IMR-90 (cell line): ENCODE measurements at regions not wholly inside any gene's neighbourhood (a gene's known extent, or its start where the extent isn't known, plus 50 kb on each side); places are given as distances from the start of the nearest gene placed in this dataset.

Source experiments
- ATAC-seq: fragments of 200-7000 bp; cut with Tn5 transposase; 2 replicates; pipeline ENCODE4 v1.9.1; 2020; ENCODE audit warnings: low read depth, mild to moderate bottlenecking, moderate library complexity
- BruUV-seq: library from RNA; stranded (reverse); fragments of 400-500 nt; replicated peaks from 2 replicates; lab custom pipeline; 2021; lab: Mats Ljungman, UMichigan
- CTCF ChIA-PET: fragments of 300-600 bp; formaldehyde crosslinking; extraction: SDS; loops from one replicate; lab custom pipeline; 2021; ENCODE audit warnings: antibody characterized with exemption; lab: Yijun Ruan, JAX
- POLR2A ChIA-PET: fragments of 300-600 bp; sonication (Branson Sonifier 250); formaldehyde crosslinking; loops from one replicate; lab custom pipeline; 2022; ENCODE audit warnings: antibody characterized with exemption; ENCODE audit not compliant: unreplicated experiment; lab: Charles Lee
- DNase-seq: peaks from one replicate; pipeline ENCODE4 v3.0.0; 2013
- H2AFZ ChIP-seq: replicated peaks from 2 replicates; pipeline ENCODE3; 2013; ENCODE audit warnings: low read length, mild to moderate bottlenecking; ENCODE audit not compliant: poor library complexity
- H2AK5ac ChIP-seq: 2 replicates; pipeline ENCODE4 v1.6.1; 2013; ENCODE audit warnings: low read depth, low read length, inconsistent platforms
- H2AK9ac ChIP-seq: replicated peaks from 2 replicates; pipeline ENCODE3; 2013; ENCODE audit warnings: mild to moderate bottlenecking, low read depth, low read length, moderate library complexity; ENCODE audit not compliant: poor library complexity
- H2BK120ac ChIP-seq: 2 replicates; pipeline ENCODE4 v1.6.1; 2013; ENCODE audit warnings: low read depth, low read length, inconsistent platforms
- H2BK15ac ChIP-seq: 3 replicates; pipeline ENCODE4 v1.6.1; 2013; ENCODE audit warnings: low read depth, low read length, inconsistent platforms
- H2BK20ac ChIP-seq: 2 replicates; pipeline ENCODE4 v1.6.1; 2013; ENCODE audit warnings: low read depth, mild to moderate bottlenecking, inconsistent platforms, low read length, moderate library complexity
- H2BK5ac ChIP-seq: 2 replicates; pipeline ENCODE4 v1.6.1; 2013; ENCODE audit warnings: mild to moderate bottlenecking, low read depth, low read length, inconsistent platforms; ENCODE audit not compliant: poor library complexity, severe bottlenecking
- H3K14ac ChIP-seq: replicated peaks from 2 replicates; pipeline ENCODE4 v1.6.1; 2013; ENCODE audit warnings: low read depth, low read length, inconsistent platforms
- H3K18ac ChIP-seq: 2 replicates; pipeline ENCODE4 v1.6.1; 2013; ENCODE audit warnings: low read depth, low read length, control low read depth
- H3K23ac ChIP-seq: 2 replicates; pipeline ENCODE4 v1.6.1; 2013; ENCODE audit warnings: low read depth, low read length, inconsistent platforms
- H3K27ac ChIP-seq: 2 replicates; pipeline ENCODE4 v1.5.1; 2013; ENCODE audit warnings: mild to moderate bottlenecking, control low read depth, low read length; ENCODE audit not compliant: insufficient read depth
- H3K27me3 ChIP-seq: 2 replicates; pipeline ENCODE4 v1.6.1; 2013; ENCODE audit warnings: low read length; ENCODE audit not compliant: control insufficient read depth, insufficient read depth
- H3K36me3 ChIP-seq: 2 replicates; pipeline ENCODE4 v1.6.1; 2013; ENCODE audit warnings: low read length, mixed read lengths; ENCODE audit not compliant: control insufficient read depth, insufficient read depth
- H3K4ac ChIP-seq: 2 replicates; pipeline ENCODE4 v1.6.1; 2013; ENCODE audit warnings: low read depth, low read length, inconsistent platforms
- H3K4me1 ChIP-seq: 2 replicates; pipeline ENCODE4 v1.6.1; 2013; ENCODE audit warnings: low read length, mixed read lengths; ENCODE audit not compliant: control insufficient read depth, insufficient read depth
- H3K4me2 ChIP-seq: 2 replicates; pipeline ENCODE4 v1.6.1; 2013; ENCODE audit warnings: low read depth, mild to moderate bottlenecking, control low read depth, low read length, moderate library complexity
- H3K4me3 ChIP-seq: 2 replicates; pipeline ENCODE4 v1.5.1; 2013; ENCODE audit warnings: low read depth, mild to moderate bottlenecking, control low read depth, low read length, moderate library complexity; ENCODE audit not compliant: insufficient read depth
- H3K56ac ChIP-seq: 2 replicates; pipeline ENCODE4 v1.6.1; 2013; ENCODE audit warnings: low read length, inconsistent platforms; ENCODE audit not compliant: insufficient read depth; ENCODE audit errors: extremely low read depth
- H3K79me1 ChIP-seq, 2 experiments: 2 replicates each; pipeline ENCODE4 v1.6.1; 2013; ENCODE audit warnings: low read length in 2 of 2, inconsistent platforms in 1 of 2, low read depth in 1 of 2
- H3K9ac ChIP-seq: 2 replicates; pipeline ENCODE4 v1.6.1; 2013; ENCODE audit warnings: low read depth, low read length, control low read depth
- H3K9me1 ChIP-seq: 2 replicates; pipeline ENCODE4 v1.6.1; 2013; ENCODE audit warnings: low read length, inconsistent platforms; ENCODE audit not compliant: insufficient read depth
- H3K9me3 ChIP-seq: 2 replicates; pipeline ENCODE4 v1.6.1; 2013; ENCODE audit warnings: low read length; ENCODE audit not compliant: control insufficient read depth, insufficient read depth
- H4K20me1 ChIP-seq: 2 replicates; pipeline ENCODE4 v1.6.1; 2013; ENCODE audit warnings: low read length, inconsistent platforms; ENCODE audit not compliant: insufficient read depth
- H4K5ac ChIP-seq: 2 replicates; pipeline ENCODE4 v1.6.1; 2013; ENCODE audit warnings: mild to moderate bottlenecking, low read depth, low read length, control low read depth
- H4K8ac ChIP-seq, 2 experiments: 2 replicates each; pipeline ENCODE4 v1.6.1; 2013; ENCODE audit warnings: low read depth in 2 of 2, low read length in 2 of 2, control low read depth in 1 of 2, inconsistent platforms in 1 of 2
- H4K91ac ChIP-seq: 2 replicates; pipeline ENCODE4 v1.6.1; 2013; ENCODE audit warnings: low read depth, low read length, inconsistent platforms; ENCODE audit not compliant: insufficient read depth
- BHLHE40 ChIP-seq: fragments of 150-350 bp; IDR thresholded peaks from 2 replicates; pipeline ENCODE4 v1.6.1; 2016; ENCODE audit warnings: mild to moderate bottlenecking, low read depth, low read length
- CEBPB ChIP-seq: IDR thresholded peaks from 2 replicates; pipeline ENCODE4 v1.6.1; 2012; ENCODE audit warnings: low read depth, low read length, improper control_type of control experiment
- CHD1 ChIP-seq: IDR thresholded peaks from 2 replicates; pipeline ENCODE4 v1.6.1; 2012; ENCODE audit warnings: low read depth, low read length, improper control_type of control experiment
- FOS ChIP-seq: fragments of 150-350 bp; IDR thresholded peaks from 2 replicates; pipeline ENCODE4 v1.6.1; 2016; ENCODE audit warnings: low read depth, low read length
- MAFK ChIP-seq: IDR thresholded peaks from 2 replicates; pipeline ENCODE4 v1.6.1; 2012; ENCODE audit warnings: low read depth, low read length, improper control_type of control experiment
- MXI1 ChIP-seq: IDR thresholded peaks from 2 replicates; pipeline ENCODE4 v1.6.1; 2012; ENCODE audit warnings: low read depth, mild to moderate bottlenecking, low read length, moderate library complexity, borderline replicate concordance
- NFE2L2 ChIP-seq: fragments of 150-350 bp; IDR thresholded peaks from 2 replicates; pipeline ENCODE4 v1.6.1; 2016; ENCODE audit warnings: low read depth, mild to moderate bottlenecking, low read length
- RAD21 ChIP-seq: IDR thresholded peaks from 2 replicates; pipeline ENCODE4 v1.6.1; 2012; ENCODE audit warnings: low read length, improper control_type of control experiment
- RCOR1 ChIP-seq: IDR thresholded peaks from 2 replicates; pipeline ENCODE4 v1.6.1; 2012; ENCODE audit warnings: mild to moderate bottlenecking, low read length, improper control_type of control experiment; ENCODE audit not compliant: insufficient replicate concordance
- RFX5 ChIP-seq: IDR thresholded peaks from 2 replicates; pipeline ENCODE4 v1.8.0; 2012; ENCODE audit warnings: low read depth, mild to moderate bottlenecking, low read length, moderate library complexity
- SMC3 ChIP-seq: fragments of 150-350 bp; IDR thresholded peaks from 2 replicates; pipeline ENCODE4 v1.6.1; 2016; ENCODE audit warnings: low read depth, mild to moderate bottlenecking, antibody characterized with exemption, low read length, moderate library complexity
- WGBS, 2 experiments: methylation state at CpG; one replicate each; pipeline versions ENCODE4 v1.1.5 to v1.1.7; 2013; ENCODE audit warnings: missing lambda C conversion rate in 2 of 2; ENCODE audit not compliant: insufficient read length in 1 of 2; ENCODE audit errors: extremely low coverage in 2 of 2; 5-methylcytosine and 5-hydroxymethylcytosine counted together
- dilution Hi-C: fragments of 300-500 bp; cut with HindIII; formaldehyde crosslinking; loops from one replicate; pipeline ENCODE4 v1.14.3; 2018; ENCODE audit warnings: low sequenced_read_pairs; ENCODE audit not compliant: unreplicated experiment
- in situ Hi-C: fragments of 300-500 bp; cut with MboI; formaldehyde crosslinking; loops from 3 replicates; pipeline ENCODE4 v1.14.3; 2019; ENCODE audit warnings: low sequenced_read_pairs, inconsistent platforms, mixed read lengths
- intact Hi-C: fragments of 100-400 bp; cut with micrococcal nuclease; formaldehyde crosslinking; loops from 2 replicates; pipeline ENCODE4 v1.10.0; 2022
- TF ChIP-seq, protein P1 (sequence below): fragments of 150-350 bp; IDR thresholded peaks from 2 replicates; pipeline ENCODE4 v1.6.1; 2016; ENCODE audit warnings: low read depth, mild to moderate bottlenecking, low read length, moderate library complexity, borderline replicate concordance
- TF ChIP-seq, protein P2 (sequence below): conservative IDR thresholded peaks from 2 replicates; pipeline ENCODE4 v1.5.1; 2012; ENCODE audit warnings: mild to moderate bottlenecking, low read depth, low read length, improper control_type of control experiment
- TF ChIP-seq, protein P3 (sequence below): fragments of 150-350 bp; IDR thresholded peaks from 2 replicates; pipeline ENCODE4 v1.6.1; 2017; ENCODE audit warnings: mild to moderate bottlenecking, antibody characterized with exemption, low read length, low read depth

DNA sequence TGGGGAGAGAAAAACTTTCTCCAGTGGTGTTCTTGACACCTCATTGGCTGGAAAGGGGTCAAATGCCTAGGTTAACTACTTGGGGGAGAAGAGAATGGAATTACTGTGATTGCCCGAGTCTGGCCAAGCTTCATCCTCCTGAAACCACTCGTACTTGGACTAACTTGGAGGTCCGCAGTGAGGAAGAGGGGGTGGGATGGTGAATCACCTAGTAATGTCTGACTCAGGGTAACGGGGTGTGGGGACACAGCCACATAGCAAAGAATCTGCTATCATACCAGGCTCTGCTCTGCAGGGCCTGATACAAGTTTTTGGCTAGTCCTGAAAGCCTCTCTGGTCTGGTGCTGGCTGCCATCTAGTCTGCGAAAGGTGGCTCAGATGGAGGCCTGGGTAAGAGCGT lies 190.9 kb downstream of the RPS24 start:
- Histone ChIP-seq H3K4me1 (peaks cover 3% of the 10 kb centered on the region; the same call in 1 of the 2 replicates), H3K79me1 (no peaks in the 10 kb centered on the region), H3K27ac (no peak overlapping the region), H3K4me2 (0 out of 2 replicates have a peak overlapping the region, but pooled peaks have one; percentile 3), H2BK5ac (no peak overlapping the region), H3K9me3 (no peaks in the 10 kb centered on the region), H3K56ac (no peak overlapping the region; the same call in 1 of the 2 replicates), H3K14ac (peak overlapping the region; percentile 17; the same call in 1 of the 2 replicates), H2BK120ac (peak overlapping the region; percentile 36), H3K18ac (no peak overlapping the region), H3K36me3 (no peaks in the 10 kb centered on the region), H3K9me1 (peaks cover 6% of the 10 kb centered on the region), H4K91ac (0 out of 2 replicates have a peak overlapping the region, but pooled peaks have one; percentile 30), H3K4me3 (no peak overlapping the region), H2BK15ac (peak overlapping the region; percentile 19; the same call in 1 of the 3 replicates), H2AK9ac (peak overlapping the region; percentile 10), H3K27me3 (no peaks in the 10 kb centered on the region), H3K23ac (peak overlapping the region; percentile 46; the same call in 1 of the 2 replicates), H4K8ac (peak overlapping the region in 1 of 2 experiments; percentile 19; a peak in 1 of 4 replicates), H3K4ac (peak overlapping the region; percentile 22; the same call in 1 of the 2 replicates), H2AK5ac (no peak overlapping the region), H4K5ac (no peak overlapping the region), H4K20me1 (no peaks in the 10 kb centered on the region), H2BK20ac (peak overlapping the region; percentile 71), H3K9ac (no peak overlapping the region), H2AFZ (peak overlapping the region; percentile 73)
- CTCF ChIA-PET: no interaction called here
- intact Hi-C loops: no loop called here
- in situ Hi-C loops: no loop called here
- TF ChIP-seq RAD21 (peak; percentile 27; the same call in 1 of the 2 replicates), MAFK (peak; percentile 34; the same call in 1 of the 2 replicates), CHD1 (no peak), RFX5 (no peak), MXI1 (no peak), CEBPB (peak; percentile 40; the same call in 1 of the 2 replicates), RCOR1 (no peak), BHLHE40 (no peak), SMC3 (0 out of 2 replicates have a peak, but pooled peaks have one; percentile 12), FOS (peak; percentile 79), NFE2L2 (no peak)
- TF ChIP-seq, protein P1, sequence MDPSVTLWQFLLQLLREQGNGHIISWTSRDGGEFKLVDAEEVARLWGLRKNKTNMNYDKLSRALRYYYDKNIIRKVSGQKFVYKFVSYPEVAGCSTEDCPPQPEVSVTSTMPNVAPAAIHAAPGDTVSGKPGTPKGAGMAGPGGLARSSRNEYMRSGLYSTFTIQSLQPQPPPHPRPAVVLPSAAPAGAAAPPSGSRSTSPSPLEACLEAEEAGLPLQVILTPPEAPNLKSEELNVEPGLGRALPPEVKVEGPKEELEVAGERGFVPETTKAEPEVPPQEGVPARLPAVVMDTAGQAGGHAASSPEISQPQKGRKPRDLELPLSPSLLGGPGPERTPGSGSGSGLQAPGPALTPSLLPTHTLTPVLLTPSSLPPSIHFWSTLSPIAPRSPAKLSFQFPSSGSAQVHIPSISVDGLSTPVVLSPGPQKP: no peak
- TF ChIP-seq, protein P2, sequence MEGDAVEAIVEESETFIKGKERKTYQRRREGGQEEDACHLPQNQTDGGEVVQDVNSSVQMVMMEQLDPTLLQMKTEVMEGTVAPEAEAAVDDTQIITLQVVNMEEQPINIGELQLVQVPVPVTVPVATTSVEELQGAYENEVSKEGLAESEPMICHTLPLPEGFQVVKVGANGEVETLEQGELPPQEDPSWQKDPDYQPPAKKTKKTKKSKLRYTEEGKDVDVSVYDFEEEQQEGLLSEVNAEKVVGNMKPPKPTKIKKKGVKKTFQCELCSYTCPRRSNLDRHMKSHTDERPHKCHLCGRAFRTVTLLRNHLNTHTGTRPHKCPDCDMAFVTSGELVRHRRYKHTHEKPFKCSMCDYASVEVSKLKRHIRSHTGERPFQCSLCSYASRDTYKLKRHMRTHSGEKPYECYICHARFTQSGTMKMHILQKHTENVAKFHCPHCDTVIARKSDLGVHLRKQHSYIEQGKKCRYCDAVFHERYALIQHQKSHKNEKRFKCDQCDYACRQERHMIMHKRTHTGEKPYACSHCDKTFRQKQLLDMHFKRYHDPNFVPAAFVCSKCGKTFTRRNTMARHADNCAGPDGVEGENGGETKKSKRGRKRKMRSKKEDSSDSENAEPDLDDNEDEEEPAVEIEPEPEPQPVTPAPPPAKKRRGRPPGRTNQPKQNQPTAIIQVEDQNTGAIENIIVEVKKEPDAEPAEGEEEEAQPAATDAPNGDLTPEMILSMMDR: no peak
- TF ChIP-seq, protein P3, sequence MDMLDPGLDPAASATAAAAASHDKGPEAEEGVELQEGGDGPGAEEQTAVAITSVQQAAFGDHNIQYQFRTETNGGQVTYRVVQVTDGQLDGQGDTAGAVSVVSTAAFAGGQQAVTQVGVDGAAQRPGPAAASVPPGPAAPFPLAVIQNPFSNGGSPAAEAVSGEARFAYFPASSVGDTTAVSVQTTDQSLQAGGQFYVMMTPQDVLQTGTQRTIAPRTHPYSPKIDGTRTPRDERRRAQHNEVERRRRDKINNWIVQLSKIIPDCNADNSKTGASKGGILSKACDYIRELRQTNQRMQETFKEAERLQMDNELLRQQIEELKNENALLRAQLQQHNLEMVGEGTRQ: no peak
- DNase-seq: peak; percentile 83
- BruUV-seq: no TSS peak
- dilution Hi-C loops: no loop called here
- peak; percentile 96 for ATAC-seq
- POLR2A ChIA-PET: no interaction called here
- WGBS, 2 experiments: no CpG with 5 or more reads among the region's 6 CpGs
